Activated CD8-positive, alpha-beta T cell treated with anti-CD3 and anti-CD28 coated beads for 36 hours (primary cell): ENCODE measurements at regions not wholly inside any gene's neighbourhood (a gene's known extent, or its start where the extent isn't known, plus 50 kb on each side); places are given as distances from the start of the nearest gene placed in this dataset.

Experiments used
- ATAC-seq: fragments of 200-7000 bp; cut with Tn5 transposase; one replicate; pipeline ENCODE4 v1.10.0; 2021; ENCODE audit warnings: mild to moderate bottlenecking, moderate library complexity
- CTCF ChIA-PET: fragments of 350-600 bp; sonication (Branson Sonifier 250); formaldehyde crosslinking; loops from one replicate; lab custom pipeline; 2021; ENCODE audit warnings: antibody characterized with exemption; lab: Charles Lee
- POLR2A ChIA-PET: fragments of 350-600 bp; sonication (Branson Sonifier 250); formaldehyde crosslinking; loops from one replicate; lab custom pipeline; 2021; ENCODE audit warnings: antibody characterized with exemption; lab: Charles Lee
- DNase-seq: peaks from one replicate; pipeline ENCODE4 v3.0.0-alpha.2; 2020
- H3K27ac Mint-ChIP-seq: one replicate; pipeline ENCODE4 v1.8.0; 2021; ENCODE audit warnings: mild to moderate bottlenecking, mixed read lengths
- H3K27me3 Mint-ChIP-seq: one replicate; pipeline ENCODE4 v1.8.0; 2021; ENCODE audit warnings: mixed read lengths
- H3K36me3 Mint-ChIP-seq: one replicate; pipeline ENCODE4 v1.8.0; 2021; ENCODE audit warnings: low read depth, mixed read lengths
- H3K4me1 Mint-ChIP-seq: one replicate; pipeline ENCODE4 v1.8.0; 2021; ENCODE audit warnings: low read depth, mixed read lengths
- H3K4me3 Mint-ChIP-seq: one replicate; pipeline ENCODE4 v1.8.0; 2021; ENCODE audit warnings: mild to moderate bottlenecking, moderate library complexity, mixed read lengths
- H3K9me3 Mint-ChIP-seq: one replicate; pipeline ENCODE4 v1.8.0; 2021; ENCODE audit warnings: mixed read lengths
- intact Hi-C: fragments of 100-400 bp; cut with micrococcal nuclease; formaldehyde crosslinking; loops from one replicate; pipeline ENCODE4 v1.10.0; 2022
- TF ChIP-seq, protein P1 (sequence below): fragments of 200-600 bp; IDR thresholded peaks from one replicate; pipeline ENCODE4 v1.8.0; 2022; ENCODE audit warnings: antibody characterized with exemption, mild to moderate bottlenecking

GRCh38 chr14:34373191-34373590 is 88.8 kb downstream of the SPTSSA start:
- DNase-seq: no peak
- intact Hi-C loops: no loop called here
- Mint-ChIP-seq H3K4me3 (no peak overlapping the region), H3K4me1 (no peaks in the 10 kb centered on the region), H3K36me3 (no peaks in the 10 kb centered on the region), H3K9me3 (no peaks in the 10 kb centered on the region), H3K27me3 (peaks cover 10% of the 10 kb centered on the region), H3K27ac (no peak overlapping the region)
- ChIA-PET POLR2A (no interaction called here), CTCF (no interaction called here)
- ATAC-seq: no peak
- TF ChIP-seq, protein P1, sequence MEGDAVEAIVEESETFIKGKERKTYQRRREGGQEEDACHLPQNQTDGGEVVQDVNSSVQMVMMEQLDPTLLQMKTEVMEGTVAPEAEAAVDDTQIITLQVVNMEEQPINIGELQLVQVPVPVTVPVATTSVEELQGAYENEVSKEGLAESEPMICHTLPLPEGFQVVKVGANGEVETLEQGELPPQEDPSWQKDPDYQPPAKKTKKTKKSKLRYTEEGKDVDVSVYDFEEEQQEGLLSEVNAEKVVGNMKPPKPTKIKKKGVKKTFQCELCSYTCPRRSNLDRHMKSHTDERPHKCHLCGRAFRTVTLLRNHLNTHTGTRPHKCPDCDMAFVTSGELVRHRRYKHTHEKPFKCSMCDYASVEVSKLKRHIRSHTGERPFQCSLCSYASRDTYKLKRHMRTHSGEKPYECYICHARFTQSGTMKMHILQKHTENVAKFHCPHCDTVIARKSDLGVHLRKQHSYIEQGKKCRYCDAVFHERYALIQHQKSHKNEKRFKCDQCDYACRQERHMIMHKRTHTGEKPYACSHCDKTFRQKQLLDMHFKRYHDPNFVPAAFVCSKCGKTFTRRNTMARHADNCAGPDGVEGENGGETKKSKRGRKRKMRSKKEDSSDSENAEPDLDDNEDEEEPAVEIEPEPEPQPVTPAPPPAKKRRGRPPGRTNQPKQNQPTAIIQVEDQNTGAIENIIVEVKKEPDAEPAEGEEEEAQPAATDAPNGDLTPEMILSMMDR: no peak

GRCh38 chr14:34372786-34373185 is 89.3 kb downstream of the SPTSSA start:
- Mint-ChIP-seq H3K27ac (no peak overlapping the region), H3K27me3 (peaks cover 10% of the 10 kb centered on the region), H3K36me3 (no peaks in the 10 kb centered on the region), H3K4me3 (no peak overlapping the region), H3K4me1 (no peaks in the 10 kb centered on the region), H3K9me3 (no peaks in the 10 kb centered on the region)
- TF ChIP-seq, protein P1: no peak
- intact Hi-C loops: no loop called here
- DNase-seq: no peak
- ATAC-seq: no peak
- ChIA-PET CTCF (no interaction called here), POLR2A (no interaction called here)

DNA sequence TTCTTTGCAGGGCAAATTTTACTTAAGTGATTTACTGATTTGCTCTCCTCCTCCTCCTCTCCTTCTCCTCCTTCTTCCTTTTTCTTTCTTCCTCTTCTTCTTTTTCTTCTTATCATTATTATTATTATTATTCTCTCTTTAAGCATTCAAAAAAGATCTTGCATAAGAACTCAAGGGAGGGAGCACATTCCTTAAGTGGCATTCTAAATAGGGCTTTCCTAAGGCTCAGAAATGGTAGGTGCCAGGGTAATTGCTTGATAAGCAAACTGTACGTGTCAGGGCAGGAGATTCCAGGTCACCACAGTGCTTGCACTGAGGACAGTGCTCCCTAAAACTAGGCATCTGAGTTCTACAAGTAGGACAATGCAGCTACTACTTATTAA is 92.4 kb downstream of the SPTSSA start:
- ATAC-seq: no peak
- ChIA-PET CTCF (interaction anchor here (1.0 kb wide), 1 partner anchor 37 kb away, joined by 3 read pairs; no protein-coding TSS in a partner anchor), POLR2A (no interaction called here)
- TF ChIP-seq, protein P1: no peak
- Mint-ChIP-seq H3K36me3 (no peaks in the 10 kb centered on the region), H3K4me1 (no peaks in the 10 kb centered on the region), H3K4me3 (no peak overlapping the region), H3K9me3 (no peaks in the 10 kb centered on the region), H3K27me3 (peaks cover 12% of the 10 kb centered on the region), H3K27ac (no peak overlapping the region)
- DNase-seq: no peak
- intact Hi-C loops: no loop called here

DNA sequence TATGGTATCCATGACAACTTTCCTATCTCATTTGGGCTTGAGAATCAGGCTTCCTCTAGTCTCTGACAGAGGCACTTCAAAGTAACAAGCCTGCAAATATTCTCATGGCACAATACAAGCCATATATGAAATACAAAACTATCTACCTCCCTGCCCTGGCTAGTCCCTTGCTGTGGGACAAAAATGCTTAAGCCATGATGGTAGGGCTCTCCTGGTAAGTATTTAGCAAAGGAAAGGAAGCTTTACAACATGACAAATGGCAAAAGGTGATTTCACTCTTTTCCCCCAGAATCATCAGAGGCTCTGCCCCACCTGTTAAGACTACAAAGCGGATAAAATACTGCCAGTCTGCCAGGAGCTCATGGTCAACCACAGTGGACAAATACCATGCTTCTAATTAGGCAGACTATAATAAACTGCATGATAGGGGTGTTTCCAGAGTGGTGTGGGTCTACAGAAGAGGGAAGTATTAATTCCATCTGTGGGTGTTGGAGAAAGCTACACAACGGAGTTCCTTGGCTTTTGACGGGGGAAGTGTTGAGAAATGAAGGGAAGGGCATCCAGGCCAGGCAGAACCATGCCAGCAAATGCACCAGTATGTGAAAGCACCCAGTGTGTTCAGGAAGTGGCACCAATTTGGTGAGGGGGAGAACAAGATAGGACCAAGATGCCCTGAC is 92.9 kb downstream of the SPTSSA start:
- H3K4me3 Mint-ChIP-seq: no peak overlapping the region
- no peaks in the 10 kb centered on the region for H3K9me3 Mint-ChIP-seq
- DNase-seq (no peak), ATAC-seq (no peak)
- no peaks in the 10 kb centered on the region for H3K36me3 Mint-ChIP-seq
- intact Hi-C loops: no loop called here
- no peaks in the 10 kb centered on the region for H3K4me1 Mint-ChIP-seq
- H3K27me3 Mint-ChIP-seq: peaks cover 14% of the 10 kb centered on the region
- H3K27ac Mint-ChIP-seq: no peak overlapping the region
- POLR2A ChIA-PET: no interaction called here
- TF ChIP-seq, protein P1: no peak
- CTCF ChIA-PET: interaction anchor here (1.0 kb wide), 1 partner anchor 37 kb away, joined by 3 read pairs; no protein-coding TSS in a partner anchor

DNA sequence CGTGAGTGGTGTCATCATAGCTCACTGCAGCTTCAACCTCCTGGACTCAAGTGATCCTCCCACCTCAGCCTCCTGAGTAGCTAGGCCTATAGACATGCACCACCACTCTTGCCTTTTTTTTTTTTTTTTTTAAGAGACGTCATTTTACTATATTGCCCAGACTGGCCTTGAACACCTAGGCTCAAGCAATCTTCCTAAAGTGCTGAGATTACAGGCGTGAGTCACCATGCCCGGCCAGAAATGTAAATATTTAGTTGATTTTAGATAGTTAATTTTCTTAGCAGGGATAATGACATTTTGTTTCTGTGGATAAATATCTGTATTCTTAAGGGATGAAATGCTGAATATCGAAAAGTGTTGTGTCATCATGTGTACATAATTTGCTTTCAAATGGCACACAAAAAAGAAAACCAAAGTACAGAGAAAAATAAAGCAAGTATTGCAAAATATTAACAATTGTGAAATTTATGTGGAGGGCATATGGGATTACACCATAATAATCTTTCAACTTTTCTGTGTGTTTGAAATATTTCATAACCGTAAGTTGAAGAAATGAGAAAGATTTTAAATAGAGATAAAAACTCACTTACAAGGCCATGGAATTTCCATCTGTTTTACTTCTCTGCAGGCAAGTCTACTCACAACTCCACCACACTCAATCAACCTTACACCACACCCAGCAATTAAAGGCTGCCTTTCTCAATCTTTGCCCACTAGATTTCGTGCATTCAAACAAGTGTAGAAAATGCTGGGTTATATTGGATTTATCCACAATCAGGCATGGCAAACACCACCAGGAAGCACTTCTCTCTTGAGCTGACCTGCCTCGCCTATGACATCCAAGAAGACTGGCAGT is 93.7 kb downstream of the SPTSSA start:
- Mint-ChIP-seq H3K4me3 (no peak overlapping the region), H3K9me3 (no peaks in the 10 kb centered on the region), H3K4me1 (no peaks in the 10 kb centered on the region), H3K27ac (no peak overlapping the region), H3K36me3 (no peaks in the 10 kb centered on the region), H3K27me3 (peaks cover 14% of the 10 kb centered on the region)
- CTCF ChIA-PET: interaction anchor here (1.0 kb wide), 1 partner anchor 36 kb away, joined by 3 read pairs; no protein-coding TSS in a partner anchor
- ATAC-seq (no peak), DNase-seq (no peak)
- TF ChIP-seq, protein P1: no peak
- POLR2A ChIA-PET: no interaction called here
- intact Hi-C loops: no loop called here
